NB4 (cell line): ENCODE measurements at regions not wholly inside any gene's neighbourhood (a gene's known extent, or its start where the extent isn't known, plus 50 kb on each side); places are given as distances from the start of the nearest gene placed in this dataset.

Experiments
- MAX ChIP-seq: IDR thresholded peaks from 2 replicates; pipeline ENCODE4 v1.6.1; 2011; ENCODE audit warnings: low read depth, low read length
- MYC ChIP-seq: IDR thresholded peaks from 2 replicates; pipeline ENCODE4 v1.6.1; 2011; ENCODE audit warnings: low read depth, low read length
- POLR2A ChIP-seq: IDR thresholded peaks from 2 replicates; pipeline ENCODE4 v1.6.1; 2011; ENCODE audit warnings: mild to moderate bottlenecking; ENCODE audit not compliant: insufficient read length; ENCODE audit errors: extremely low read depth
- TF ChIP-seq, protein P1 (sequence below): IDR thresholded peaks from one replicate; pipeline ENCODE4 v1.5.1; 2012; ENCODE audit warnings: low read depth, low read length

DNA sequence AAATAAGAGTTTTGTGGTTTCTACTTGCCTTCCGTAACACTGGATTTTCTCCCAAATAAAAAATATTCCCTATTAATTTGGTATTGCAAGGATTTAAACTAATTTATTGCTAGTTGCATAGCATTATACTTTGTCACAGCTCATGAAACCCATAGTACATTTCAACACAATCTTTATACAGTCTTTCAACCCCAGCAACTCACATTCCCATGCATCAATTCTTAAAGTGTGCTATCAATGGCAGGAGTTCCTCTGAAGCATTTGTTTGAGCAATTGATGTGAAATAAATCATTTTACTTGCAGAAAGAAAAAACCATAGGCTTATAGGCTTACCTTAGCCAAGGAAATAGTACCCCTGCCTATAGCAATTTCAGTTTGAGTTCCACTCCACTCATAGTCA lies 251.9 kb downstream of the PAPSS1 start:
- TF ChIP-seq, protein P1, sequence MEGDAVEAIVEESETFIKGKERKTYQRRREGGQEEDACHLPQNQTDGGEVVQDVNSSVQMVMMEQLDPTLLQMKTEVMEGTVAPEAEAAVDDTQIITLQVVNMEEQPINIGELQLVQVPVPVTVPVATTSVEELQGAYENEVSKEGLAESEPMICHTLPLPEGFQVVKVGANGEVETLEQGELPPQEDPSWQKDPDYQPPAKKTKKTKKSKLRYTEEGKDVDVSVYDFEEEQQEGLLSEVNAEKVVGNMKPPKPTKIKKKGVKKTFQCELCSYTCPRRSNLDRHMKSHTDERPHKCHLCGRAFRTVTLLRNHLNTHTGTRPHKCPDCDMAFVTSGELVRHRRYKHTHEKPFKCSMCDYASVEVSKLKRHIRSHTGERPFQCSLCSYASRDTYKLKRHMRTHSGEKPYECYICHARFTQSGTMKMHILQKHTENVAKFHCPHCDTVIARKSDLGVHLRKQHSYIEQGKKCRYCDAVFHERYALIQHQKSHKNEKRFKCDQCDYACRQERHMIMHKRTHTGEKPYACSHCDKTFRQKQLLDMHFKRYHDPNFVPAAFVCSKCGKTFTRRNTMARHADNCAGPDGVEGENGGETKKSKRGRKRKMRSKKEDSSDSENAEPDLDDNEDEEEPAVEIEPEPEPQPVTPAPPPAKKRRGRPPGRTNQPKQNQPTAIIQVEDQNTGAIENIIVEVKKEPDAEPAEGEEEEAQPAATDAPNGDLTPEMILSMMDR = no peak
- TF ChIP-seq POLR2A (no peak), MYC (no peak), MAX (no peak)
